Adrenal gland (tissue), 5 donors: ENCODE measurements at regions not wholly inside any gene's neighbourhood (a gene's known extent, or its start where the extent isn't known, plus 50 kb on each side); places are given as distances from the start of the nearest gene placed in this dataset.

Experiments
- CTCF ChIP-seq, 6 experiments: fragments of 450-650 bp in 4 of 6; fragments of 200-600 bp in 2 of 6; sonication (generic) in 1 of 6; IDR thresholded peaks; 1 replicate in 5 of 6; 2 replicates in 1 of 6; pipeline versions ENCODE4 v1.5.1 to v1.8.0; 2016 to 2021; ENCODE audit warnings: antibody characterized with exemption in 6 of 6, mild to moderate bottlenecking in 2 of 6, moderate library complexity in 1 of 6
- POLR2A ChIP-seq, 2 donors: fragments of 450-650 bp; IDR thresholded peaks; one replicate each; pipeline ENCODE4 v1.6.1; 2017; ENCODE audit warnings: antibody characterized with exemption in 2 of 2, mild to moderate bottlenecking in 2 of 2, moderate library complexity in 1 of 2
- donor health status: DM: no; HTN: no; CAD: no.

DNA sequence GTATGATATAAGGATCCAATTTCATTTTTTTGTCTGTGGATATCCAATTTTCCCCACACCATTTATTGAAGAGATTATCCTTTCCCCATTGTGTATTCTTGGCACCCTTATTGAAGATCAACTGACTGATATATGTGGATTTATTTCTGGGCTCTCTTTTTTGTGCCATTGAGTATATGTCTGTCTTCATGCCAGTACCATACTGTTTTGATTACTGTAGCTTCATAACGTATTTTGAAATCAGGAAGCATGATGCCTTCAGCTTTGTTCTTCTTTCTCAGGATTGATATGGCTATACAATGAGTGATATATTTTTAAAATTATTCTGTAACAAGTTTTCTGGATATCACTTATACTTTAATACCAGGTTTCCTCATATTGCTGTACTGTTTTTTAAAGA, 58.1 kb upstream of the DLX2 start:
- no peak for TF ChIP-seq CTCF (IDR thresholded peaks at IDR 0.05)
- no peak for TF ChIP-seq POLR2A (IDR thresholded peaks at IDR 0.05)
